ENCODE measurements at regions not wholly inside any gene's neighbourhood (a gene's known extent, or its start where the extent isn't known, plus 50 kb on each side); places are given as distances from the start of the nearest gene placed in this dataset.

GRCh38 chr13:91101381-91101780 is 246.1 kb upstream of the MIR17HG start:
- DNase-seq, result no peak

- DNase-seq, result no peak
Observed at GRCh38 chr13:91105270-91105669, 242.2 kb upstream of the MIR17HG start.

DNA sequence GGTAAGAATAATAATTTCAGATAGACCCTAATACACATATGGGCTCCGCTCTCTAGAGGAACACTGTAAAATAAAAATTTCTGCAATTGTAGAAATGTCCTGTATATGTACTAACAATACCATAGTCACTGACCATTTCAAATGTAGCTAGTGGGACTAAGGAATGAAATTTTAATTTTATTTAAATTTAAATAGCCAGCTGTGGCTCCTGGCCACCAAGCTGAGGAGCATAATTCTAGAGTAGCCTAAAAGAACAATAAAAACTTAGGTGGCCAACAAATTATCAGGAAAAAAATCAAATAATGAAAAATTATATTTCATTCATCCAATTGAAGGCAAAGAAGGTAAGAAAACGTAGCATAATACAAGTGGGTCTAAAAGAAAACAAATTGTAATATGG is 240.9 kb upstream of the MIR17HG start:
- DNase-seq, result no peak

GRCh38 chr13:91108315-91108714 is 239.2 kb upstream of the MIR17HG start:
- no peak for DNase-seq

DNA sequence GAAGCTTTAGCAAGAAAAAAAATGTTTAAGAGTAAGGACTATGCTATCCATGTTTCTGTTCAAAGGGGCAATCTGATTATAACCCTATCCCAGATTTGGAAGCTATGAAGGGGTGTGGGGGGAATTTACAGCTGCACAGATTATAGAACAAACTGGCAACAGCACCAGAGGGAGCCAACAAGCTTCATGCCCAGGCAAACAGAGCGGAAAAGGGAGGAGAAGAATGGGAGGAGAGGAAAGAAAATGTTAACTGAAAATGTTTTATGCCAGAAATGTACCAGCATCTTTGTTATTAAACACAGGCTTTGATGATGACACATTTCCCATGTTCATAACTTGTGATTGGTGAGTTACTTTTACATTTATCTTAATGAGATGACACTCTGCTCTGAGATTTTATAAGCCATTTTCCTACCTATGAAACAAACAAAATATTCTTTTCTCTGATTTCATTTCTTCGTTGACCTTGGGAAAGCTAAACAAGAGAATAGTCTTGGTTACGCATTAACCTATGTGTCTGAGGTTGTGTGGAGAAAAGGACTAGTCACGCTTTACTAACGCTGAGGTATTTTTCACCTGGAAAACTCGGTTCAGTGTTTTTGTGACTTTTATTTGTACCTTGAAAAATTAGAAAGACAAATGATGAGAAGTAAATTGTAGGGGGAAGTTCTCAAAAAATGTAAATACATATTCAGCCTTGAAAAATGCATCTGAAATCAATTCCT is 235.8 kb upstream of the MIR17HG start:
- no peak for DNase-seq

- DNase-seq, result no peak
Observed at GRCh38 chr13:91112201-91112923, 235.1 kb upstream of the MIR17HG start.

DNA sequence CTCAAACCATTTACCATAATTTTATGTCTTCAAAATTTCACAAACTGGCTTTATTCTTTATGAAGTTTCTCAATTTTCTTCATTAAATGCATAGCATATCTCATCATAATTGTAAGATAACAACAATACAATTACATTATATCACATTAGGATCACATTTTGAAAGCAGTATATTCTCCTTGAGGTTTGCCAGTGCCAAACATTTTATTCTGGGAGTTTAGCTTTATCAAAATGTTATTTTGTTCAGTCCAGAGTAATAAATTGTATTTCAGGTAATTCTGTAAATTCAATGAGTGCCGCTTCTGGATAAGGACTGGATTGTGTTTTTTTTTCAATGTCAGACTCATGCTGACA is 234.6 kb upstream of the MIR17HG start:
- no peak for DNase-seq

GRCh38 chr13:91115776-91116175 is 231.7 kb upstream of the MIR17HG start:
- DNase-seq, result no peak

DNA sequence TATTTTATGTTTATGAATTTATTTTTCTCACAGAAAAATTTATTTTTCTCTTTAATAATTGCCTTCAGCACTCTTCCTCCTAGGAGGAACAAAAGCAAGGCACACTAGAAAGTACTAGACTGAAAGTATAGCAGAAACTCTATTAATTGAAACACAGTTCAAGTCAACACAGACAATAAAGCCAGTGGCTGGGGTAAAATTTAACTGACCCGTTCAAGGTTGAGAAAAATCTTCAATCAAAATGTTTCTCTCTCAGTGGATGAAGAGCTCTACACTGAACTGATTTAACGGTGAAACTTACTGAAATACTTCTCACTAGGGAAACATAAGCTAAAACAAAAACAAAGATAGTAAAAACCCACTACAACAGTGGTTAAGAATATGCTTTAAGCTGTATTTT is 230.1 kb upstream of the MIR17HG start:
- no peak for DNase-seq

DNA sequence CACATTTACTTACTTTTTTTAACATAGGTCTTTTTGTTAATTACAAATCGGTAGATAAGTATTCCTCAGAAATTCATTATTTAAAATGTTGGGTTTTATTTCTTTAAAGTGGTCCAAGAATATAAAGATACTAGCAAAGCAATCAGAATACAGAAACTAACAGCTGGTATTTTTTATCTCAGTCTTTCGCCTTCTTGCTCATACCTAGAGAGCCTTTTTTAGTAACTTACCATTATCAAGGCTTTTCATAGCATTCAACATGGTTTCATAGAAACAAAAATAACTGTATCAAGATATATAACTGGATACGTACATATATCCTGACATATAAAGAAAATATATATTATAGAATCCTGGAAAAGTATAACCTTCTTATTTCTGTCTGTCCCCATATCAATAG is 227.8 kb upstream of the MIR17HG start:
- DNase-seq, result no peak

GRCh38 chr13:91122766-91123165 is 224.7 kb upstream of the MIR17HG start:
- DNase-seq, result no peak

DNA sequence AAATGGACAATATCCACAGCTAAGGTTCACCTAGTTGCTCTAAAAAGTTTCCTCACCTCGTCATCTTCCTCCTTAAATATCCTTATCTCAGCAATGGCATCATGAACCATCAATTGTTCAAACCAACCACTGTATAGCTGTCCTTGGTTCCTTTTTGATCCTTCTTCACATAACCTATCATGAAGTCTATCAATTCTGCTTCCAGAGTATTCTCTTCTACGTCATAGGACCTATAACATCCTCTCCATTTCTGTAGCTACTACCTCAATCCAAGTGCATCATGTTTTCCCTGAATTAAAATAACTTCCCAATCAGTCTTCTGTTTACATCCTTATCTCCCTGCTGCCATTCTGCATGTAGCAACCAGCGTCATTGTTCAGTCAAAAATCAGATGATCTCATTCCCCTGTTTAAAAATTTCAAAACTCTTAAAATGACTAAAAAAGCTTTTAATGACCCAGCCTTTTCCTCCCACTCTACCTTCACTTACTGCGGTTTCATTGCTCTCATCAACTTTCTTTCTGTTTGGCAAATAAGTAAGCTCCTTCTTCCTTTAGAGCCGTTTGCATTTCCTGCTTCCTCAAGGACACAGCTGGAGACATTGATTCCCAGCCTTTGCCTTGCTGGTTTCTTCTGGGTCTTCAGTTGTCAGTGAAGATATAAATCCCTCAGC is 223.9 kb upstream of the MIR17HG start:
- DNase-seq, result no peak

- no peak for DNase-seq
Observed at GRCh38 chr13:91126806-91127205, 220.7 kb upstream of the MIR17HG start.

- no peak for DNase-seq
Observed at GRCh38 chr13:91127995-91128394, 219.5 kb upstream of the MIR17HG start.

GRCh38 chr13:91132381-91132780 is 215.1 kb upstream of the MIR17HG start:
- no peak for DNase-seq

- no peak for DNase-seq
Observed at GRCh38 chr13:91132786-91133185, 214.7 kb upstream of the MIR17HG start.

DNA sequence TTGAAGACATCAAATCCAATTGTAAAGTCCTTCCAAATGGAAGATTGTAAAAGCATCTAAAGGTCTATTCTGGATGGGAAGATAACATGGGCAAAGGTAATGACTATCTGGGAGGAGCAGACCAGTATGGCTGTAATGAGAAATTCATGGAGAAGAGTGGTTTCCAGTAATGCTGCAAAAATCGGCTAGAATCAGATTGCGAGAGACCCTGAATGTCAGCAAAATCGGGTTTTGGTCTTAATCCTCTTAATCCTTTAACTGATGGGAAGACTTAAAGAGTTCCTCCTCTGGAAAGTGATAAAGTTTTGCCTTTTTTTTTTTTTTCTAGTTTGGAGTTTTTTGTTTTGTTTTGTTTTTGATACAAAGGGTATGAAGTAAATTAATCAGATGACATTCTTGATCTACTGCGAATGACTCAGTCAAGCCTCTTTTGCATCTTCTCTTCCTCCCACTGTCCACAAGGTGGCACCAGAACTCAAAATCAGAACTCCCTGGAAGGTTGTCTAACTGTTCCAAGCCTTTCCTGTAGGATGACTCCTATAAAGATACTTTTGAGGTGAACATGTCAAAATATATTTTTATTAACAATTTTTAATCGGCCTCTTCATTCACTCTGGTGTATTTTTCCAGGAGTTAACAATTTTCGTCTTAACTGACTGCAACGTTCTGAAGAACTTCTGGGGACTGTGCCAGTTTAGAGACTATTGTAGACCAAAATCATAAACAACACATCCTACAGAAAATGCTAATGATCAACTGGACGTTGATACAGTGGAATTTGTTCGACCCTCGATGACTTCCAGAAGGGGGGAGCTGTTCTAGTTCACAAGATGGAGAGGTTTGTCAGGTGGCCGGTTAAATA is 213.3 kb upstream of the MIR17HG start:
- DNase-seq, result peak; percentile 8

GRCh38 chr13:91134803-91135184 is 212.7 kb upstream of the MIR17HG start:
- DNase-seq, result no peak

DNA sequence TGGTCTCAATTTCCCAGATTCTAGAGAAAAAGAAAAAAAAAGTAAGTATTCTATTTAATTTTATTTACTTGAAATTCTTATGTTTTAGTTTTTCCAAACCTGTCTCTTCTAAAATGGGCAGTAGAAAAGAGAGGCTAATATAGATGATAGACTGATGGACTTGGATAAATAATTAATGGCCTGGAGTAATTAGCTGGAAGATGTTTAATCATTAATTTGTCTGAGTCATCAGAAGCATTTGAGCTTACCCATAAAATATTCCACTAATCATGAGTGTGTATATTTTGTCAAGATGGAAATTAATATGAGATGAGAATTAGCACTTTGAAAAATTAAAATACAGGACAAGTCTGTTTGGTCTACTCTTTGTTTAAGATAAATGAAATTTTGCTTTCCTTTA is 212.1 kb upstream of the MIR17HG start:
- DNase-seq, result no peak

DNA sequence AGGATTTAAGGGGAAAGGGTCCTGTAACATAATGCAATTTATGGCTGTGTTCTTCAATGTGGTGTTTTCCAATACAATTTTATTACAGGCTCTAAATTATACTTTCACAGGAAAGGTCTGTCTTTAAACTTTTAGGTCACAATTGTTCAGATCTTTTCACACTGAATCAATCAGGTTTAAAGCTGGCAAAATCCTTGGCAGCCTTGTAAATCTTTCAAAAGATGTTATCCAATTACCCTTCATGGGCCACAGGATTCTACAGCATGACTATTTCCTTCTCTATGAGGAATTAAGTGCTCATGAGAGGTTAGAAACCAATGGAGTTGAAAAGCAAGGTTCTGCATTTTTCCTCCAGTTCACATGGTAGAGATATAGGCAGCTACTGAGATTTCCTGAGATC is 211.5 kb upstream of the MIR17HG start:
- no peak for DNase-seq

- DNase-seq, result no peak
Observed at GRCh38 chr13:91136806-91137205, 210.7 kb upstream of the MIR17HG start.

GRCh38 chr13:91139232-91139631 is 208.3 kb upstream of the MIR17HG start:
- no peak for DNase-seq

DNA sequence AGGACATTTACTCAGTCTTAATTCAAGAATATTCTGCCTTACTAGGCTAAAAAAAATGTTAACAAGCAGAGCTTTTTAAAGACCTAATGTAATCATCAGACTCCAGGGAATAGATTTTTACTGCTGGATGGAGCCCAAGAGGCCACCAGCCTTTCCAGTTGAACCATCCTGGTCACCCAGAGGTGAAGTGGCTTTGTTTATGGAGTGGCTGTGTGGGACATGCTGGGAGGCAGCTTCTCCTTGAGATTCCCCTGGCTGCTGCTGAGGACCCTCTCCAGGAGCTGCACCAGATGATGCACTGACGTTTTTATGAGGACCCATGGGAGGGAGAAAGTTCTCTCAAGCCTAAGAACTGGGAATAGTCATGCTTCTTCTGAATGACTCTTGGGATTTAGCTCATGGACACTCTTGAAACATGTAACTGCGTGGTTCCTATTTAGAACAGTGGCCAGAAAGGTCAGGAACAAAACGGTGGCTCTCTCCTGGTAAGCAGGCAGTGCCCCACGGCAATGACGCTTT is 205.9 kb upstream of the MIR17HG start:
- DNase-seq, result no peak
